Endothelial cell (in vitro differentiated cells): ENCODE measurements at regions not wholly inside any gene's neighbourhood (a gene's known extent, or its start where the extent isn't known, plus 50 kb on each side); places are given as distances from the start of the nearest gene placed in this dataset.
"Not testable (repeated sequence)": the region's sequence is repeated elsewhere in the genome, so short reads cannot be mapped to it uniquely, and the experiment has no call there.

Source experiments
- DNase-seq: peaks from one replicate; pipeline ENCODE4 v3.0.0; 2021; ENCODE audit warnings: low spot score
- H3K27ac Mint-ChIP-seq: one replicate; pipeline ENCODE4 v1.8.0; 2021; ENCODE audit warnings: mixed read lengths, inconsistent platforms; ENCODE audit not compliant: unreplicated experiment
- H3K27me3 Mint-ChIP-seq: one replicate; pipeline ENCODE4 v1.8.0; 2021; ENCODE audit warnings: mild to moderate bottlenecking, moderate library complexity, mixed read lengths, inconsistent platforms; ENCODE audit not compliant: unreplicated experiment
- H3K36me3 Mint-ChIP-seq: one replicate; pipeline ENCODE4 v1.8.0; 2021; ENCODE audit warnings: mild to moderate bottlenecking, low read depth, mixed read lengths, inconsistent platforms; ENCODE audit not compliant: unreplicated experiment
- H3K4me1 Mint-ChIP-seq: one replicate; pipeline ENCODE4 v1.8.0; 2021; ENCODE audit warnings: mild to moderate bottlenecking, mixed read lengths, inconsistent platforms; ENCODE audit not compliant: unreplicated experiment
- H3K4me3 Mint-ChIP-seq: one replicate; pipeline ENCODE4 v1.8.0; 2021; ENCODE audit warnings: mild to moderate bottlenecking, mixed read lengths, inconsistent platforms; ENCODE audit not compliant: unreplicated experiment
- H3K9me3 Mint-ChIP-seq: one replicate; pipeline ENCODE4 v1.8.0; 2021; ENCODE audit warnings: mixed read lengths, inconsistent platforms; ENCODE audit not compliant: unreplicated experiment
- TF ChIP-seq, protein P1 (sequence below): fragments of 200-600 bp; sonication (generic); IDR thresholded peaks from one replicate; pipeline ENCODE4 v1.5.0; 2021; ENCODE audit warnings: antibody characterized with exemption; ENCODE audit not compliant: unreplicated experiment

DNA sequence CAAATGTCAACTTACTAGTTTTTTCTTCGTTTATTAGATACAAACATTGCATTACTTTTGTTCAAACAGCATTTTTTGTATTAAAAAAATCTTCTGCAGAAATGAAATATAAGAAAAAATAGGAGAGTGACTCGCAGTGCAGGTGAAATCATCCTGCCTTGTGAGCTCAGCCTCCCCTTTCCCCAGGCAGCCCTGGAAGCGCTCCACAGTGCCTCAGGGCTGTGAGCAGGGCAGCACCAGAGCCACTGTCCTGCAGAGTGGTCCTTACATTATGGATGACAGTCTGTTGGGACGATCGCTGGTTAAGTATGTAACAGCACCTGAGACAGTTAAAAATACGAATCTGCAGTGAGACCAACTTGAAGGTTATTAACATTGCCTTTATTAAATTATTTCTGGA is 695.4 kb upstream of the POM121L12 start:
- no peak for DNase-seq
- H3K36me3 Mint-ChIP-seq, result no peaks in the 10 kb centered on the region
- H3K4me1 Mint-ChIP-seq, result no peaks in the 10 kb centered on the region
- H3K9me3 Mint-ChIP-seq, result no peaks in the 10 kb centered on the region
- peaks cover 4% of the 10 kb centered on the region for H3K27me3 Mint-ChIP-seq
- no peak overlapping the region for H3K4me3 Mint-ChIP-seq
- no peak overlapping the region for H3K27ac Mint-ChIP-seq
- TF ChIP-seq, protein P1, sequence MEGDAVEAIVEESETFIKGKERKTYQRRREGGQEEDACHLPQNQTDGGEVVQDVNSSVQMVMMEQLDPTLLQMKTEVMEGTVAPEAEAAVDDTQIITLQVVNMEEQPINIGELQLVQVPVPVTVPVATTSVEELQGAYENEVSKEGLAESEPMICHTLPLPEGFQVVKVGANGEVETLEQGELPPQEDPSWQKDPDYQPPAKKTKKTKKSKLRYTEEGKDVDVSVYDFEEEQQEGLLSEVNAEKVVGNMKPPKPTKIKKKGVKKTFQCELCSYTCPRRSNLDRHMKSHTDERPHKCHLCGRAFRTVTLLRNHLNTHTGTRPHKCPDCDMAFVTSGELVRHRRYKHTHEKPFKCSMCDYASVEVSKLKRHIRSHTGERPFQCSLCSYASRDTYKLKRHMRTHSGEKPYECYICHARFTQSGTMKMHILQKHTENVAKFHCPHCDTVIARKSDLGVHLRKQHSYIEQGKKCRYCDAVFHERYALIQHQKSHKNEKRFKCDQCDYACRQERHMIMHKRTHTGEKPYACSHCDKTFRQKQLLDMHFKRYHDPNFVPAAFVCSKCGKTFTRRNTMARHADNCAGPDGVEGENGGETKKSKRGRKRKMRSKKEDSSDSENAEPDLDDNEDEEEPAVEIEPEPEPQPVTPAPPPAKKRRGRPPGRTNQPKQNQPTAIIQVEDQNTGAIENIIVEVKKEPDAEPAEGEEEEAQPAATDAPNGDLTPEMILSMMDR, result no peak

DNA sequence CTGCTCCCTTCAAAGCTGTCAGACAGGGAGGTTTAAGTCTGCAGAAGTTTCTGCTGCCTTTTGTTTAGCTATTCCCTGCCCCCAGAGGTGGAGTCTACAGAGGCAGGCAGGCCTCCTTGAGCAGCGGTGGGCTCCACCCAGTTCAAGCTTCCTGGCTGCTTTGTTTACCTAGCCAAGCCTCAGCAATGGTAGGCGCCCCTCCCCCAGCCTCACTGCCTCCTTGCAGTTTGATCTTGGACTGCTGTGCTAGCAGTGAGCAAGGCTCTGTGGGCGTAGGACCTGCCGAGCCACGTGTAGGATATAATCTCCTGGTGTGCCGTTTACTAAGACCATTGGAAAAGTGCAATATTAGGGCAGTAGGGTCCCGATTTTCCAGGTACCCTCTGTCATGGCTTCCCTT is 707.1 kb upstream of the POM121L12 start:
- H3K36me3 Mint-ChIP-seq, H3K27ac Mint-ChIP-seq, DNase-seq, H3K9me3 Mint-ChIP-seq, H3K27me3 Mint-ChIP-seq, H3K4me3 Mint-ChIP-seq, H3K4me1 Mint-ChIP-seq: not testable (repeated sequence)

DNA sequence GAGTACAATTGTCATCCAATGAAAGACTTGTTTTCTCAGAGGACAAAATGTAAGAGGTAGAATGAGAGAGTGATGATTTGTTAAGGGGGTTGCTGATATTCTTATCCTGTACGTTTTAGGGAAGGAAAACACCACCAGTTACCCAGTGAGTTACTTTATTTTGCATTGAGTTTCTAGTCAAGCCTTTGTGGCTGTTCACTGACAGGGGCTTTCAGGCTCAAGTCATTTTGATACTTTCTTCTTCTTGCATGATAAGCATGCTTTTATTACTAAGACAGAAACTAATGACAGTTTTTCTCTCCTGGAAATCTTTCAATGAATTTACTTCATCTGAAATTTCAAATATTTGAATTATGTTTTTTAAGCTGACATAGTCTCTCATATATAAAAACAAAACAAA is 710.2 kb upstream of the POM121L12 start:
- H3K4me1 Mint-ChIP-seq, result no peaks in the 10 kb centered on the region

DNA sequence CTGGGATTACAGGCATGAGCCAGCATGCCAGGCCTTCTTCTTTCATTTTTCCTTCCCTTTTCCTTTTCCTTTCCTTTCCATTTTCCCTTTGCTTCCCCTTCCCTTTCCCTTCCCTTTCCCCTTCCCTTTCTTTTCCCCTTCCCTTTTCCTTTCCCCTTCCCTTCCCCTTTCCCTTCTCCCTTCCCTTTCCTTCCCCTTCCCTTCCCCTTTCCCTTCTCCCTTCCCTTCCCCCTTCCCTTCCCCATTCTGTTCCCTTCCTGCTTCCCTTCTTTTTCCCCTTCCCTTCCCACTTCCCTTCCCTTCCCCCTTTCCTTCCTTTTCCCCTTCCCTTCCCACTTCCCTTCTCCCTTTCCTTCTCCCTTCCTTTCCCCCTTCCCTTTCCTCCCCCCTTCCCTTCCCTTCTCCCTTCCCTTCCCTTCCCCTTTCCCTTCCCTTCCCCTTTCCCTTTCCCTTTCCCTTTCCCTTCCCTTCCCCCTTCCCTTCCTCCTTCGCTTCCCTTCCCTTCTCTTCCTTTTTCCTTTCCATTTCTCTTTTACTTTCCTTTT is 712.2 kb upstream of the POM121L12 start:
- Mint-ChIP-seq H3K27me3 (peaks cover 2% of the 10 kb centered on the region), H3K4me3 (no peak overlapping the region), H3K36me3 (no peaks in the 10 kb centered on the region), H3K9me3 (no peaks in the 10 kb centered on the region), H3K4me1 (no peaks in the 10 kb centered on the region), H3K27ac (no peak overlapping the region)
- no peak for DNase-seq
- TF ChIP-seq, protein P1, result no peak

More for the DNA sequence above, 710.2 kb upstream of the POM121L12 start:
- no peak overlapping the region for H3K4me3 Mint-ChIP-seq
- no peaks in the 10 kb centered on the region for H3K36me3 Mint-ChIP-seq
- H3K9me3 Mint-ChIP-seq, result no peaks in the 10 kb centered on the region
- H3K27ac Mint-ChIP-seq, result no peak overlapping the region
- TF ChIP-seq, protein P1, result no peak
- DNase-seq, result no peak
- peaks cover 2% of the 10 kb centered on the region for H3K27me3 Mint-ChIP-seq

DNA sequence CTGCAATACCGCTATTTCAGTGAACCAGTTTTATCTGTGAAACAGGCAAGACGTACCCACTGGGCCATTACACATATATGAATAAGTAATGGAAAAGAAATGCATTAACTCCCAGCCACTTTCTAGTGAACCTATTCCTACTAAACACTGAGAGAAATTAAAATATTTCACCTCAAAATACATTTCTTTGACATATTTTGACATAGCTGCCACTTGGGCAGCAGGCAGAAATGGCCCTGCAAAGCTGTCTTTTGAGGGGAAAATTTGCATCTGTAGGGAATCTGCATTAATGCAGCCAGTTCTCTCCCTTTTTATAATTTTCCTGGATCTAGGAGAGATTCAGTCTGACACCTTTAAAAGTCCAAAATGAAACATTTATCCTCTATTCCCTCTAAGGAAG is 714.8 kb upstream of the POM121L12 start:
- no peaks in the 10 kb centered on the region for H3K9me3 Mint-ChIP-seq
- DNase-seq, result no peak
- H3K27ac Mint-ChIP-seq, result no peak overlapping the region
- no peaks in the 10 kb centered on the region for H3K36me3 Mint-ChIP-seq
- TF ChIP-seq, protein P1, result no peak
- H3K4me3 Mint-ChIP-seq, result no peak overlapping the region
- no peaks in the 10 kb centered on the region for H3K4me1 Mint-ChIP-seq
- no peaks in the 10 kb centered on the region for H3K27me3 Mint-ChIP-seq
